ENCODE measurements at regions not wholly inside any gene's neighbourhood (a gene's known extent, or its start where the extent isn't known, plus 50 kb on each side); places are given as distances from the start of the nearest gene placed in this dataset.

- Histone ChIP-seq H4K12ac (ENCODE audit: low read depth, low read length) (no peak overlapping the region), H3K14ac (ENCODE audit: low read length) (no peak overlapping the region), H2AK5ac (ENCODE audit: low read length) (no peak overlapping the region), H2AFZ (ENCODE audit: insufficient read depth, low read length, poor library complexity) (no peak overlapping the region), H3K18ac (ENCODE audit: low read length) (no peak overlapping the region), H3K4me3 (ENCODE audit: low read depth, low read length) (no peak overlapping the region), H4K91ac (ENCODE audit: low read depth, low read length) (no peak overlapping the region), H3K4me1 (ENCODE audit: control insufficient read depth in 1 of 2, insufficient read depth in 2 of 2, low read length in 2 of 2) (peaks cover 0 to 2% of the 10 kb centered on the region in 2 experiments), H3K9ac (ENCODE audit: low read length) (no peak overlapping the region), H2BK120ac (ENCODE audit: insufficient read depth, low read length, poor library complexity) (no peak overlapping the region), H4K8ac (ENCODE audit: low read depth, low read length) (no peak overlapping the region), H3K79me2 (ENCODE audit: control insufficient read depth, insufficient read depth, low read length, poor library complexity) (no peaks in the 10 kb centered on the region), H3K36me3 (ENCODE audit: control insufficient read depth in 1 of 2, insufficient read depth in 2 of 2, low read length in 2 of 2) (no peaks in the 10 kb centered on the region), H3K9me3 (ENCODE audit: insufficient read depth, low read depth, low read length) (no peaks in the 10 kb centered on the region), H2BK5ac (ENCODE audit: low read depth, low read length, poor library complexity) (no peak overlapping the region), H2BK12ac (ENCODE audit: low read length) (no peak overlapping the region), H3K4ac (ENCODE audit: low read depth, low read length) (no peak overlapping the region), H3K23ac (ENCODE audit: low read length) (no peak overlapping the region), H3K4me2 (ENCODE audit: low read length) (no peak overlapping the region), H3K27me3 (ENCODE audit: insufficient read depth, low read length) (no peaks in the 10 kb centered on the region), H3K79me1 (ENCODE audit: low read length) (no peaks in the 10 kb centered on the region), H3K27ac (ENCODE audit: low read depth, low read length) (no peak overlapping the region)
- no CpG with 5 or more reads among the region's 4 CpGs for WGBS (ENCODE audit: extremely low coverage, insufficient coverage, insufficient read length)
- no peak for DNase-seq
Observed at GRCh38 chr10:125479059-125479458, 203.9 kb downstream of the TEX36 start.

- WGBS (ENCODE audit: extremely low coverage, insufficient coverage, insufficient read length): no CpG with 5 or more reads among the region's 2 CpGs
- Histone ChIP-seq H2AK5ac (ENCODE audit: low read length) (no peak overlapping the region), H3K9ac (ENCODE audit: low read length) (no peak overlapping the region), H3K4ac (ENCODE audit: low read depth, low read length) (no peak overlapping the region), H3K23ac (ENCODE audit: low read length) (no peak overlapping the region), H3K4me2 (ENCODE audit: low read length) (no peak overlapping the region), H3K79me2 (ENCODE audit: control insufficient read depth, insufficient read depth, low read length, poor library complexity) (no peaks in the 10 kb centered on the region), H4K12ac (ENCODE audit: low read depth, low read length) (no peak overlapping the region), H2BK12ac (ENCODE audit: low read length) (no peak overlapping the region), H2AFZ (ENCODE audit: insufficient read depth, low read length, poor library complexity) (no peak overlapping the region), H4K91ac (ENCODE audit: low read depth, low read length) (no peak overlapping the region), H2BK120ac (ENCODE audit: insufficient read depth, low read length, poor library complexity) (no peak overlapping the region), H3K4me3 (ENCODE audit: low read depth, low read length) (no peak overlapping the region), H2BK5ac (ENCODE audit: low read depth, low read length, poor library complexity) (no peak overlapping the region), H3K36me3 (ENCODE audit: control insufficient read depth in 1 of 2, insufficient read depth in 2 of 2, low read length in 2 of 2) (no peaks in the 10 kb centered on the region), H4K8ac (ENCODE audit: low read depth, low read length) (no peak overlapping the region), H3K14ac (ENCODE audit: low read length) (no peak overlapping the region), H3K9me3 (ENCODE audit: insufficient read depth, low read depth, low read length) (no peaks in the 10 kb centered on the region), H3K18ac (ENCODE audit: low read length) (no peak overlapping the region), H3K27me3 (ENCODE audit: insufficient read depth, low read length) (peaks cover 3% of the 10 kb centered on the region), H3K4me1 (ENCODE audit: control insufficient read depth in 1 of 2, insufficient read depth in 2 of 2, low read length in 2 of 2) (no peaks in the 10 kb centered on the region), H3K79me1 (ENCODE audit: low read length) (no peaks in the 10 kb centered on the region), H3K27ac (ENCODE audit: low read depth, low read length) (no peak overlapping the region)
- DNase-seq: no peak
Observed at GRCh38 chr10:125475815-125476214, 207.1 kb downstream of the TEX36 start.

GRCh38 chr10:125473143-125473793, 209.7 kb downstream of the TEX36 start:
- H4K8ac ChIP-seq (ENCODE audit: low read depth, low read length): no peak overlapping the region
- H3K27me3 ChIP-seq (ENCODE audit: insufficient read depth, low read length): peaks cover 3% of the 10 kb centered on the region
- H3K9ac ChIP-seq (ENCODE audit: low read length): no peak overlapping the region
- H2BK120ac ChIP-seq (ENCODE audit: insufficient read depth, low read length, poor library complexity): no peak overlapping the region
- no CpG with 5 or more reads among the region's 7 CpGs for WGBS (ENCODE audit: extremely low coverage, insufficient coverage, insufficient read length)
- H3K14ac ChIP-seq (ENCODE audit: low read length): no peak overlapping the region
- no peaks in the 10 kb centered on the region for H3K9me3 ChIP-seq (ENCODE audit: insufficient read depth, low read depth, low read length)
- H3K4me1 ChIP-seq (ENCODE audit: control insufficient read depth in 1 of 2, insufficient read depth in 2 of 2, low read length in 2 of 2): no peaks in the 10 kb centered on the region
- no peak overlapping the region for H3K27ac ChIP-seq (ENCODE audit: low read depth, low read length)
- H4K91ac ChIP-seq (ENCODE audit: low read depth, low read length): no peak overlapping the region
- no peak for DNase-seq
- H3K36me3 ChIP-seq (ENCODE audit: control insufficient read depth in 1 of 2, insufficient read depth in 2 of 2, low read length in 2 of 2): no peaks in the 10 kb centered on the region
- no peak overlapping the region for H3K18ac ChIP-seq (ENCODE audit: low read length)
- no peak overlapping the region for H2AFZ ChIP-seq (ENCODE audit: insufficient read depth, low read length, poor library complexity)
- H2BK12ac ChIP-seq (ENCODE audit: low read length): no peak overlapping the region
- no peak overlapping the region for H3K4me3 ChIP-seq (ENCODE audit: low read depth, low read length)
- H2AK5ac ChIP-seq (ENCODE audit: low read length): no peak overlapping the region
- H4K12ac ChIP-seq (ENCODE audit: low read depth, low read length): no peak overlapping the region
- H3K23ac ChIP-seq (ENCODE audit: low read length): no peak overlapping the region
- no peaks in the 10 kb centered on the region for H3K79me1 ChIP-seq (ENCODE audit: low read length)
- H3K4me2 ChIP-seq (ENCODE audit: low read length): no peak overlapping the region
- no peaks in the 10 kb centered on the region for H3K79me2 ChIP-seq (ENCODE audit: control insufficient read depth, insufficient read depth, low read length, poor library complexity)
- H3K4ac ChIP-seq (ENCODE audit: low read depth, low read length): no peak overlapping the region
- no peak overlapping the region for H2BK5ac ChIP-seq (ENCODE audit: low read depth, low read length, poor library complexity)

- H3K27ac ChIP-seq (ENCODE audit: low read depth, low read length): no peak overlapping the region
- no peak overlapping the region for H2BK5ac ChIP-seq (ENCODE audit: low read depth, low read length, poor library complexity)
- H2BK120ac ChIP-seq (ENCODE audit: insufficient read depth, low read length, poor library complexity): no peak overlapping the region
- H2AK5ac ChIP-seq (ENCODE audit: low read length): no peak overlapping the region
- no peak overlapping the region for H4K8ac ChIP-seq (ENCODE audit: low read depth, low read length)
- H3K9ac ChIP-seq (ENCODE audit: low read length): no peak overlapping the region
- no peak overlapping the region for H3K18ac ChIP-seq (ENCODE audit: low read length)
- H2BK12ac ChIP-seq (ENCODE audit: low read length): no peak overlapping the region
- no peak overlapping the region for H2AFZ ChIP-seq (ENCODE audit: insufficient read depth, low read length, poor library complexity)
- peaks cover 3% of the 10 kb centered on the region for H3K27me3 ChIP-seq (ENCODE audit: insufficient read depth, low read length)
- no peak overlapping the region for H3K4ac ChIP-seq (ENCODE audit: low read depth, low read length)
- H4K91ac ChIP-seq (ENCODE audit: low read depth, low read length): no peak overlapping the region
- no peaks in the 10 kb centered on the region for H3K9me3 ChIP-seq (ENCODE audit: insufficient read depth, low read depth, low read length)
- H3K4me1 ChIP-seq (ENCODE audit: control insufficient read depth in 1 of 2, insufficient read depth in 2 of 2, low read length in 2 of 2): no peaks in the 10 kb centered on the region
- H3K79me2 ChIP-seq (ENCODE audit: control insufficient read depth, insufficient read depth, low read length, poor library complexity): no peaks in the 10 kb centered on the region
- H3K23ac ChIP-seq (ENCODE audit: low read length): no peak overlapping the region
- H3K4me2 ChIP-seq (ENCODE audit: low read length): no peak overlapping the region
- no peak overlapping the region for H4K12ac ChIP-seq (ENCODE audit: low read depth, low read length)
- no peaks in the 10 kb centered on the region for H3K36me3 ChIP-seq (ENCODE audit: control insufficient read depth in 1 of 2, insufficient read depth in 2 of 2, low read length in 2 of 2)
- H3K4me3 ChIP-seq (ENCODE audit: low read depth, low read length): peak overlapping the region; percentile 53
- no peaks in the 10 kb centered on the region for H3K79me1 ChIP-seq (ENCODE audit: low read length)
- no CpG with 5 or more reads among the region's 4 CpGs for WGBS (ENCODE audit: extremely low coverage, insufficient coverage, insufficient read length)
- DNase-seq: peak; percentile 9 to 12
- H3K14ac ChIP-seq (ENCODE audit: low read length): no peak overlapping the region
Observed at GRCh38 chr10:125472010-125472607, 210.9 kb downstream of the TEX36 start.
